Heart left ventricle (tissue), 13 donors: ENCODE measurements at regions not wholly inside any gene's neighbourhood (a gene's known extent, or its start where the extent isn't known, plus 50 kb on each side); places are given as distances from the start of the nearest gene placed in this dataset.

Experiments used
- CTCF ChIP-seq, 12 donors: fragments of 200-600 bp; sonication (generic) in 4 of 12; IDR thresholded peaks; one replicate each; pipeline versions ENCODE4 v1.5.0 to v1.8.0; 2018 to 2022; ENCODE audit warnings: antibody characterized with exemption in 12 of 12, mild to moderate bottlenecking in 5 of 12
- POLR2A ChIP-seq, 2 donors: fragments of 450-650 bp; IDR thresholded peaks; one replicate each; pipeline ENCODE4 v1.6.1; 2017; ENCODE audit warnings: antibody characterized with exemption in 2 of 2, mild to moderate bottlenecking in 2 of 2, moderate library complexity in 2 of 2
- donor health status: ischemic (EF 13 %, LVEDD 7.1; RV severe dilation, severe dysfunction).
- donor health status: DM: no; HTN: yes; CAD: no.
- donor health status: DM: no; HTN: no; CAD: no.
- donor health status: ischemic (EF 25% LVEDD 6.9; RV normal size, moderate dysfunction).
- donor health status: ischemic (EF 25% LVEDD 5.7; RV mildly dilated, moderate dysfunction).
- donor health status: ischemic (EF 35%, LVEDD 5.7; RV mildly dilated, moderate dysfunction).
- donor health status: nonischemic (EF 11% LVEDD 7.7; RV severe dilation, severe dysfunction).
- donor health status: DM: yes; HTN: yes; CAD: no.
- donor health status: PGD.
- donor health status: ischemic (EF 29% LVEDD 5.4; RV normal size, mild dysfunction).
- donor health status: nonischemic (EF 23%, LVEDD 6.1; RV moderate dilation, normal function).

GRCh38 chr3:67154429-67154828, 156.3 kb downstream of the KBTBD8 start:
- TF ChIP-seq CTCF (IDR thresholded peaks at IDR 0.05) (no peak), POLR2A (IDR thresholded peaks at IDR 0.05) (no peak)
